ENCODE measurements at regions not wholly inside any gene's neighbourhood (a gene's known extent, or its start where the extent isn't known, plus 50 kb on each side); places are given as distances from the start of the nearest gene placed in this dataset.
A peak's percentile ranks its signal among the peaks of the same experiment; 100 is the strongest.

DNA sequence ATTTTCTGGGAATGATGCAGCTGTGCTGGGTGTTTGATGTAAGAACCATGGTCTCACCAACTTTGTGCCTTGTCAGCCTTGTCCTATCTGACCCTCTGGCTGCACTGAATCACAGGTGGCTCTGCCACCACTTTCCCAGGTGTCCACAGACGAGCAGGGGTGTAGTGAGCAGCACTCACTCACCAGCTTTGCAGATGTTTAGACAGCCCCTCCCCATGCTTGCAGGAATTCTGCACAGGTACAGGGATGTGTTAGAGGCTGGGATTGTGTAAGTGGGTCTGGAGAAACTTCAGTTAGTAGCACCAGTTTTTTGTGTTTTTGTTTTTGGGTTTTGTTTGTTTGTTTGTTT lies 88.2 kb upstream of the NAA20 start:
- no peak for DNase-seq (ENCODE audit: low spot score)

DNA sequence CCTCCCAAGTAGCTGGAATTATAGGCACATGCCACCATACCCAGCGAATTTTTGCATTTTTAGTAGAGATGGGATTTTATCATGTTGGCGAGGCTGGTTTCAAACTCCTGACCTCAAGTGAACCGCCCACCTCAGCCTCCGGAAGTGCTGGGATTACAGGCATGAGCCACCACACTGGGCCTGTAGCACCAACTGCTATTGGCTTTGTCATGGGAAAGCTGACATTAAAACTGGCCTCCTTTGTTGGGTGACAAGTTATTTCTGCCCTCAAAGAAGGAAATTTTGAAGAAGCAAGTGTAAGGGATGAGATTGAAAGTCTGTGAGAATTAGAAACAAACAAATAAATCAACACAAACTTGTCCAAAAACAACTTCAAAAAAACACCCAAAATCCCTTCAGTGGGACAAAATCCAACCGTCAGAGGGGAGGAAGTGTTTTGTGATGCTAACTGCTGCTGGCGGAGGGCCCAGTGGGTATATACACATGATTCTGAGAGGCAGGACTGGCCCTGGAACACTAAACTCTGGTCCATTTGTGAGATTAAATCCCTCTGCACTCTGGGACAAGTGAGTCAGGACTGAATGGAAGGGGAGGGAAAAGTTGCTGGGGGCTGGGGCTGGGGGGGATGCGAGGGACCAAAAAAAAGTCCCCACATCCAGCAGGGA lies 87.5 kb upstream of the NAA20 start:
- no peak for DNase-seq (ENCODE audit: low spot score)

DNA sequence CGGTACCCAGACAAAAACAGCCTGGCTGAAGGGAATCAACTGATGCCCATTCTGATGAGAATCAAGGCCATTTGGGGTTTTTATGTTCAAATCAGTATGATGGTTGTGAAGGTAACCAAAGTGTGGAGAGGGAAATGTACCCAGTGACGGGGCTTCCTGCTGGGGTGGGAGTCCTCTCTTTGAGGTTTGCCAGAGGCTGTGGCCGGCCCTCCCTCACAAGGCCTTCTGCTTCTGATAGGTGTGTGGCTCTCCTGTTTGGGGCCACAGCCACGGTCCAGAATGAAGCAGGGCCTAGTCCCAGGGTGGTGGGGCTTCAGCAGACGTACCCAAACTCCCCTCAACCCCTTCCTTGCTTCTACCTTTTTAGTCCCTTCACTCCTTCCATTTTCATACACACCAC lies 86.7 kb upstream of the NAA20 start:
- no peak for DNase-seq (ENCODE audit: low spot score)

DNA sequence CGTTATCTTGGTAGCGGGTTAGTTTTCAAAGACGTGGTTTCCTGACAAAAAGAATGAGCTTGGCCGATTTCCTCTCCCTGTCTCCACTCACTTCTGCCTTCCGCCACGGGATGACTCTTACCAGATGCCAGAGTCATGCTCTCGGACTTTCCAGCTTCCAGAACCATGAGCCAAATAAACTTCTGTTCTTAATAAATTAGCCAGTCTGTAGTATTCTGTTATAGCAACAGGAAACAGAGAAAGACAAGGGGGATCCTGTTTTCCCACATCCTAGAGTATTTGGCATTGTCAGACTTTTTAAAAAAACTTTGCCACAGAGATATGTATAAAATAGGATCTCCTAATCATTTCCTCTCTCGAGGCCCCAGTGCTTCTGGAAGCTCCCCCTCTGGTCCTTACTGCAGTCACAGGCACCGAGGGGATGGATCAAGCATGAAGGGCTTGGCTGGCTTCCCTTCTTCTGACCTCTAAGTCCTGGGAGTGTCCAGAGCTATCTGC lies 84.9 kb upstream of the NAA20 start:
- no peak for DNase-seq (ENCODE audit: low spot score)

DNA sequence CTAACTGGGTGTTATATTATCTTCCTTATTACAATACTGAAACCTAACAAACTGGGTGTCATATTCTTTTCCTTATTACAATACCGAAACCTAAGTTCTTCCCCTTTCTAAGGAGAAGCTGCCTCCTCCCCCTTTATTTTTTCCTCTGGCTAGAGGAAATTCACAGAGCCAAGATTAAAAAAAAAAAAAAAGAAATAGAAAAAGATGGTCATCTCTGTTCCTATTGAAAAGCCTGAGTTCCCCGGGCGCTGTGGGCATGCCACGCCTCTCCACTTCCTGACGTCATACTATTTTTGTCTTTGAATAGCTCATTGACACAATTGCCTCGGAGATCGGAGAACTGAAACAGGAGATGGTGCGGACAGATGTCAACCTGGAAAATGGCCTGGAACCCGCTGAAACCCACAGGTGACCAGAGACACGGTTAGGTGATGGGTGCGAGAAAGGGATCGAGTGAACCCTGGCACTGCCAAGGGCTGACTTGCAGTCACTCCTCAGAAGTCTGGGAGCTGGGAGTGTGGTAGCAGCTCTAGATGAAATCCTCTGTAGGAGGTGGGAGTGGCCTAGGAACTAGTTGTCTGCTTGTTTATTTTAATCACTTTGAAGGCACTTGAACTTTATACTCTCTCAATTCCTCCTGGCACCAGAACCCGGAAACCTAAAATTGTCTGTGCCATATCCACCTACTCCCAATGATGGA lies 82.2 kb upstream of the NAA20 start:
- peak; percentile 86 for DNase-seq (ENCODE audit: low spot score)

DNA sequence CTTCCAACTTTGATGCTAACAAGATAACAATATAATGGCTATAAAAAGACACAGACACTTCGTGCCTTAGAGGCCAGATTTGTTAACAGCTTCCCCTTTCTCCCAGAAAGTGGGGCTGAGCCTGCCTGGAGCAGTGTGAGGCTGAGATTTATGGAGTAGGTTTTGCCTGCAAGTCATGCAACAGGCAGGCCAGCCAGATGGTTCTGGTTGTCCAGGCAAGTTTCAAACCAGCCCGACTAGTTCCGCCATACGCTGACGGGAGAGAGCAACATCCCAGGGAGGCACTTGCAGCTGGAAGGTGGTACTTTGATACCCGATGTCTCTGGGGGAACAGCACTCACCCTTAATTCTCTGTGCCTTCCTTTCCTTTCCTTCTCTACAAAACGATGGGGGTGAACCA lies 81.3 kb upstream of the NAA20 start:
- peak; percentile 19 for DNase-seq (ENCODE audit: low spot score)

DNA sequence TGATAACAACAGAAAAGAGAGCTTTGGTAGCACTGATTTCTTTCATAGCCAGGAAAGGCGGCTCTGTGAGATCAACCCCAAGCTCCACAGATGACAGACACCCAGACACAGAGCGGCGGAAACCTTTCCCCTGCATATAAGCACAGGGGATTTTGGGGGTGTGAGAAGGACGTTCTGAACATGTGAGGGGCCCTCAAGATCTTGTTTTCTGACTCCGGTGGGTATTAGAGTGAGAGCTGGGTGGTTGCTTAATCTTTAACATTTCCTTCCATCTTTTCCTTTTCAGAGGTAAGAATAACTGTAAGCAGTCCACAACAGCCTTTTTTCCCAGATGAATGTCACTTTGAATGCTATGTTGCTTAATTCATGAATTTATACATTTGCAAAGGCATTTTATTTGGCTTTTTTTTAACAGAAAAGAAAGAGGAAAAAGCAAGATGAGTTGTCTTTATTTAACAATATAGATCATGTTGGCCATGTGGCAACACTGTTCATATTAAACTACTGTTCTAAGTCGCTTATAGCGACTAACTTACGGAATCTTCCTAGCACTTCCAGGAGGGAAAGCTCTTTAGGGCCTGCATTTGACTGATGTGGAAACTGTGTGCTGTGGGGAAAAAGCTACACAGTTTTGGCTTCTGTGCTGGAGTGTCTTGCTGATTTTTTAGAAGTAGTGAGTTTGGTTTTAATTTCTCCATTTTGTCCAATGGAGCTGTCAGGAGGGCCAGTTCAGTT lies 80.5 kb upstream of the NAA20 start:
- DNase-seq (ENCODE audit: low spot score): no peak

DNA sequence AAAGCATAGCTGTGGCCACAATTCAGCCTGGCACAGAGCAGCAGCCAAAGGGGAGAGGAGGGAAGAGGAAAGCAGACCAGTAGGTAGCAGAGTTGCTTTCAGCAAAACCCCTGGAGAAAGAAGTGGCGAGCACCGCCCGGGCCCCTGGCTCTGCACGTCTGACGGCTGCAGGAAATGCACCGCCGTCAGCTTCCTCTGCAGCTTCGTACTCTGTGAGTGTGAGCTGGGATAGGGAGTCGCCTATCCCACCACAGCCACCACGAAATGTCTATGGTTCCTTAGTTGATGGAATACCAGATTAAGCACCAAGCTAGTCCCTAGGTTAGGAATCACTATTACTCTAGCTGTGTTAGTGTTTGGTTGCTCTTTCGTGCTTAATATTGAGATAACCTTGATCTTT lies 79.9 kb upstream of the NAA20 start:
- no peak for DNase-seq (ENCODE audit: low spot score)

DNA sequence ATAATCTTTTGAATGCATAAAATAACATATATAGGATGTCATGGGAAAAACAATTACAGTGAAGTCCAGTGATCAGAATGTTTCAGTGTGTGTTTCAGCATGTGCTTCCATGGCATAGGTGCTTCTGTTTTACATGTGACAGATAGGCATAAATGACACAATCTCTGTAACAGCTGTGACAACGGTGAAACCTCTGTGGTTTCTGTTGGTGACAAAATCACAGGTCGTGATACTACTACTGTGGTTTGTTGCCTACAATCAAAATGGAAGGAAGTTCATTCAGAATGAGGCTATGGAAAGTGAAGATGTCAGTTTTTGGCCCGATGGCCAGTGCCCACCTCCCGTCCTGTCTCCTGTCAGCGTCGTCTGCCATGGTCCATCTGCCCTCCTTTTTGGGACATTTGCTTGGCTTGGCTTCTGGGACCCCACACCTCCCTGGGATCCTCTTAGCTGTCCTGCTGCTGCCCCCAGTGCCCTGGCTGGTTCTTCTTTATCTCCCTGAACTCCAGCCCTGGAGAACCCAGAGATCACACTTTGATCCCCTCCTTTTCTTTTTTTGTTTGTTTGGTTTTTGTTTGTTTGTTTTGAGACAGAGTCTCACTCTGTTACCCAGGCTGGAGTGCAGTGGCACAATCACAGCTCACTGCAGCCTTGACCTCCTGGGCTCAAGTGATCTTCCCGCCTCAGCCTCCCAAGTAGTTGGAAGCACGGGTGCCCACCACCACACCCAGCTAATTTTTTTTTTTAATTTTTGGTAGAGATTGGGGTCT lies 79.3 kb upstream of the NAA20 start:
- no peak for DNase-seq (ENCODE audit: low spot score)

DNA sequence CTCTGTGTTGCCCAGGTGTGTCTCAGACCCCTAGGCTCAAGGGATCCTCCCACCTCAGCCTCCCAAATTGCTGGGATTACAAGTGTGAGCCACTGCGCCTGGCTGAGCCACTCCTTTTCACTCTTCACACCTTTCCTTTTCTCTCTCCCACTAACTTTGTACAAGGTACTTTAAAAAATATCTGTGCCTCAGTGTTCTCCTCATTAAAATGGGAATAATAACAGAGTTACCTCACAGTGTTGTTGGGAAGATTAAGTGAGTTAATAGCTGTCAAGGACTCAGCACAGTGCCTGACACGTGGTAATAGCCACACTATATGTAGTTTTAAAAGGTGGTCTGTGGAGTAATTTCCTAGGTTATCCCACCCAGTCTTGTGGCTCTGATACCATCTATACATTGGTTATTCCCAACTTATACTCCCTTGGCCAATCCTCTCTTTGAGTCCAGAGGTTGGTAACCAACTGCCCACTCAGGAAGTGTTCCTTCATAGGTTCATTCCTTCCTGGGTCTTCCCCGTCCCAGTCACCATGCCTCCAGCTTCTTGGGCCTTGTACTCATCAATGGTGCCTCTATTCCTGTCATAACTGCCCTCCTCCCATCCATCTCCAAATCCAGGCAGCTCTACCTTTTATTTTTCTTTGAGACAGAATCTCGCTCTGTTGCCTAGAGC lies 78.6 kb upstream of the NAA20 start:
- DNase-seq (ENCODE audit: low spot score): no peak

DNA sequence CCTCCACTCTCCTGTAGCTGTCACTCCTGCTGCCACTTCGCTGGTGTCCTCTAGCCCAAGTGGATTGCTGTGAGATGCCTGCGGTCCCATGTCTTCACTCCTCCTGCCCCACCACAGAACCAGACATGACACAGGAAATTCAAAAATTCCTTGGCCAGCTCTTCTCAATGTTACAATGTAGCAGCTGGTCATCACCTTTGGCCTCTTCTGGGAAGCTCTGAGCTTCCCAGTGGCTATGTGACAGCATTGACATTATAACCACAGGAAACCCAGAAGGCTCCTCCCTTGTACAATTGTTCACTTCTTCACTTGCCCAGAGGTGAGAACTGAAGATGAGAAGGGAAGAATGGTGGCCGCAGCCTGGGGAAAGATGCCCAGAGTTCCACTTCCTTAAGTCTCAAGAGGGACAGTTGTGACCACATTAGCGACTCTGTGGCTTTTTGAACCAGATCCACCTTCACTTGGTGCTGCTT lies 76.1 kb upstream of the NAA20 start:
- DNase-seq (ENCODE audit: low spot score): no peak

DNA sequence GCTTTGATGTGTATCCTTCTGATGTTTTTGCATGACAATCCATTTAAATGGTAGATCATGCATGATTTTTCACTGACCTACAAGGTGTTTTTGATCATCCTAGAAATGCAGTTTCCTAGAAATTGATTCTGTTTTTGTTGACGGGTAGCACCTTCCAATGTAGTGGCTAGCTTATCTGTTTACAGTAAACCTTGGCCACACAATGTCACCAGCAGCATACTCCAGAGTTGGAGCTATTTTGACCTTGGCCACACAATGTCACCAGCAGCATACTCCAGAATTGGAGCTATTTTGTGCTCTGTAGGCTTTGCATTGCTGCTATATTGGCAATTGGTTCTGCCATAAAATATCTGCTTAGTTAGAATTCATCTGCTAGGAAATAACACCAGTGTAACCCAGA lies 74.6 kb upstream of the NAA20 start:
- DNase-seq (ENCODE audit: low spot score): no peak

DNA sequence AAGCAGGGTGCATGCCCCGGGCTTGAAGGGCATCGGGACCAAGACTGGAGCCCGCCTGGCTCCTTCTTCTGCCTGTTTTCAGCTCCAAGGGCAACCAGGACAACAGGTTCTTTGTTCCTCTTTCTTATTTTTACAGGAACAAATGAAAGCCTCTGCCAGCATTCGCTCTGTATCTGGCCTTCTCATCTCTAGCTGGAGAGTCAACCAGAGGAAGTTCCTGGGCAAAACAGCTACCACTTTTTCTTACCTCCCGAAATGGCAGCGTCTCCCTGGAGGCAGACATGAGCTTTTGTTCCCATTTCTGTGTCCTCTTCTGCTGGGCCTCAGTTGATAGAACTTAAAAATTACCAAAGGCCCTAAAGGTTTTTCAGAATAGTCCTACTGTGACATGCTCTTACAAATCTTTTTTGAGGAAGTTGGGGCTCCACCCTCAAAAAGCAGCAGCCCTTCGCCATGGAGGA lies 74.1 kb upstream of the NAA20 start:
- DNase-seq (ENCODE audit: low spot score): no peak

DNA sequence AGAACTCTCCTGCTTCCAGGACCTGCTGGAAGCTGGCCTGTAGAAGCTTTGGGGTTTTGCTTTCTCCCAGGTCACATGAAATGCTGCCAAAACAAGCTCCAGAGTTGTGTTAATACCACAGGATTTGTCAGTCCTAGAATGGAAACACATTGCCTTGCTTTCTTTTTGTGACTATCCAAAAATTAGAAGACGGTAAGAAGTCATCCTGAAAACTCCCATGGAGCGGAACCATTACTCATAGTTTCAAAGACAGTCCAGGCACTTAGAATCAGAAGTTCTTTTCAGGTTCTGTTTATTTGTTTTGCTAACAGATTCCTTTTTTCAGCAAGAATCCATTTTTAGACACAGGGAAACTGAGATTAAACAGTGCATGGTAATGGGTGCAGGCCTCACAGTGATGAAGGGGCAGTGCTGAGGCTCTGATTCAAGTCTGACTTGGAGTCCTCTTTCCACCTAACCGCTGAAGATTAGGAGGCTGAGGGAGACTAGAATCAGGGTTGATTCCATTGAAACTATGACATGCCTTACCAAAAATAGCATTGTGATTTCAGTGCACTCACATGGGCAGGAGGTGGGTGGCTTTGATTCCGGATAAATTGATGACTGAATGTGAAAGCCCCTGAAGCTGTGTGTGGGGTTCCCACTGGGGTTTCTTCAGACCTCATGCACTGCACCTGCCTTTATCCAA lies 72.2 kb upstream of the NAA20 start:
- no peak for DNase-seq (ENCODE audit: low spot score)

DNA sequence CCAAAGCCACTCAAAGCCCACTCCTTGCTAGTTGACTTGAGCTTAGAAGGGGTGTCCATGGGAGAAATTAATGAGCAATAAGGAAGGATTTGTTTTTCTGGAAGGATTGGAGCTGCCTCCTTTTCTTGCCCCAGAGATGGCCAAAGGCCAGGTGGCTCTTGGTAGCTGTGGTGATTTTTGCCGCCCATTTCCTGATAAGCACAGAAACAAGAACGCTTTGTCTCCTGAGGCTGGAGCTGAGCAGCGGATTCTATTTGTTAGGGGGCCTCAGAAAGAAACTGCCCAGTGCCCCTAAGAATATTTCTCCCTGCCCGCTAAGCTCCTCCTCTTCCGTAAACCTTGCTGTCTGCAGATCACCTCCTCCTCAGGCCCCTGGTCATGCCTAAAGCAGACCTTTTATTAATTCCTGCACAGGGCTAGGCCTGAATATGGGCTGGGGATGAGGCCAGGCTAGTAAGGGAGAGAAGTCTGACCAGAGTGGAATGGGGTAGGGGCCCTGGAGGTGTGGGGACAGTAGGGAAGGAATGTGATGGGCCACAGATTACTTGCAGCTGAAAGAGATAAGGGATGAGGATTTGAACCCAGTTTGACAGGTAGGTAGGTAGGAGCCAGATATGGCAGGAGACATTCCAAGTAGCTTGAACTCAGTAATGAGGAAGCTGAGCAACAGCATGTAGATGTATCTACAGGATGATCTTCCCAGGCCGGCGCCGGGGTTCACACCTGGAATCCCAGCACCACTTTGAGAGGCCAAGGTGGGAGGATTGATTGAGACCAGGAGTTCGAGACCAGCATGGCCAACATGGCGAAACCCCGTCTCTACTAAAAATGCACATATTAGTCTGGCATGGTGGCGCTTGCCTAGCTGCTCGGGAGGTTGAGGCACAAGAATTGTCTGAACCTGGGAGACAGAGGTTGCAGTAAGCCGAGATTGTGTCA lies 71.2 kb upstream of the NAA20 start:
- DNase-seq (ENCODE audit: low spot score): no peak

DNA sequence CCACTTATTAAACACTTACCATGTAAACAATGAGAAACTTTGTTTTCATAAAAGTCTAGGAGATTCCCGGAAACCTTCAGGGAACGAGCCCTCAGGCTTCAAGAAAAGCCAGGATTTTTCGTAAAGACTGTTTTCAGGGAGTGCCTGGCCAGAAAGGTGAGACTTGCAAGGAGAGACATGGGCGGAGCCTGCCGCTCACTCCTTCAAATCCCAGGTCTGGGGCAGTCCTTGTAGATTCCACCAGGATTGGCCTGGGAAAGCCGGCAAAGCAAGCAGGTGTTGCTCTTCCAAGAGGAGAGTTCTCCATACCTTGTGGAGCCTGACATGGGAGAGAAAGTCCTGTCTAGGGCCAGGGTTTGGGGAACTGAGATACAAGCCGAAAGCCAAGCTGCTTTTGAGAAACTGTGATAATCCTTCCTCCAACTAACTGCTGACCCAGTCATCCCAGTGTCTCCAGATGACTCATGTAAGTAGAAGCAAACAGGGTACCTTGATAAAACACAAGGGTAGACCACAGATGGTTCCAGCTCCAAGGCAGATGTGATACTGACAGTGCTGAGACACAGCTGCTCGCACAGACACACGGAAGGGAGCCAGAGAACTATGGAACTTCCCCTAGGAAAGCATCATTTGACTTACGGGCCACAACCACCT lies 69.4 kb upstream of the NAA20 start:
- no peak for DNase-seq (ENCODE audit: low spot score)

DNA sequence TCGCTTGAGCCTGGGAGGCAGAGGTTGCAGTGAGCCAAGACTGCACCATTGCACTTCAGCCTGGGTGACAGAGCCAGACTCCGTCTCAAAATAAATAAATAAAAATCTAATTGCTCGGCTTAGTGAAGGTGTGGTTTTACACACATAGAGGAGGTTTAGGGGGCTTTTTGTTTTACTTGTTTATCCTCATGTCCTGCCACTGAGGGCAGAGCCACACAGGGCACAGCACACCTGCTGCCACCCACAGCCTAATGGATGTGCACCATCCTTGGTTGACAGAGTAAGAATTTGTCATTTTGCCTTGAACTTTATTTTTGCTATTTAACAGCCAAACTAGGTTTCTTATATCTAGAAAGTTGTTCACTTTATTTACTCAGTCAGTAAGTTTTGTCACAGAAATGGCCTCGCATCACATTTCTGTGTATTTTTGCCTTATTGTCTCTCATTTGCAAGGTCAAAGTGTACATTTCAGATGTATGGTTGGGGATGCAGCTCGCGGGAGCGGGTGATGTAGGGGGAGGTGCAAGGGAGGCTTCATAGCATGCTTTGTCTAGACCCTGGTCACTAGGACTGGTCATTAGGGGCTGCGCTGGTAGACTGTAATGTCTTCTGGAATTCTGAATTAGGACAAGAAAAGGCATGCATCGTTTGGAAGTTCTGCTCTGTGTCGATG lies 67.8 kb upstream of the NAA20 start:
- DNase-seq (ENCODE audit: low spot score): no peak

DNA sequence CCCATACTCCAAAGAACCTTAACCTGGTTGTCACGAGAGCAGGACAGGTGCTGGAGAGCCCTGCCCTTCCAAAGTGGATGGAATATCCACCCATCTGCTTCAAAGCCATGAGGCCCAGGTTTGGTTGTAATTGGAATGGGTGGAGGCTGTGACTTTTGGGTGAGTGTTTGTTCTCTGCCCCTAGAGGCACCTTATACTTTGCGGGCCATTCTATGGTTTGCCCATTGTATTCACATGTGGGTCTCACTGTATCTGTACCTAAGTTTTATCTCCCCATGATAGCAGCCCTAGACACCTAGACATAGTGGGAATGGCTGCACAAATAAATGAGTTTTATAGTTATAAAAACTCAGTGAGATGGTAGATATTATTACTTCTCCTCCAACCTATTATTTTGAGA lies 67.1 kb upstream of the NAA20 start:
- DNase-seq (ENCODE audit: low spot score): no peak

DNA sequence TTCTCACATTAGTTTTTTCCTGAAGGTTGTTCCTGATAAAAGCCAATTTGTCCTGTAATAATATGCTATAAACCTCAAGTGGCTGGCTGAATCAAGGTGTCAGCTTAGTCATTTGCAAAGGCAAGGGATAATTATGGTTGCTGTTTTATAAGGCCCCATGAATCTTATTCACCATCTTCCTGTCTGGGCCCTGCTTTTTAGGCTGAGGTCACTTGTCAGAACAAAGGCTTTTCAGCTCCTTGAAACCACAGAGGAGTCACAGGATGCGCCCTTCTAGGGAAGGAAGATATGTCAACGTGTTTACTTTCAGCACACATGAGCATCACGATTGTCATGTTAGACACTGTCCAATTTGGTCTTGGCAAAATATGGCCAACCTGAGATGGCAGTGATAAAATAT lies 64.8 kb upstream of the NAA20 start:
- DNase-seq (ENCODE audit: low spot score): no peak
